ENCODE measurements at regions not wholly inside any gene's neighbourhood (a gene's known extent, or its start where the extent isn't known, plus 50 kb on each side); places are given as distances from the start of the nearest gene placed in this dataset.

DNA sequence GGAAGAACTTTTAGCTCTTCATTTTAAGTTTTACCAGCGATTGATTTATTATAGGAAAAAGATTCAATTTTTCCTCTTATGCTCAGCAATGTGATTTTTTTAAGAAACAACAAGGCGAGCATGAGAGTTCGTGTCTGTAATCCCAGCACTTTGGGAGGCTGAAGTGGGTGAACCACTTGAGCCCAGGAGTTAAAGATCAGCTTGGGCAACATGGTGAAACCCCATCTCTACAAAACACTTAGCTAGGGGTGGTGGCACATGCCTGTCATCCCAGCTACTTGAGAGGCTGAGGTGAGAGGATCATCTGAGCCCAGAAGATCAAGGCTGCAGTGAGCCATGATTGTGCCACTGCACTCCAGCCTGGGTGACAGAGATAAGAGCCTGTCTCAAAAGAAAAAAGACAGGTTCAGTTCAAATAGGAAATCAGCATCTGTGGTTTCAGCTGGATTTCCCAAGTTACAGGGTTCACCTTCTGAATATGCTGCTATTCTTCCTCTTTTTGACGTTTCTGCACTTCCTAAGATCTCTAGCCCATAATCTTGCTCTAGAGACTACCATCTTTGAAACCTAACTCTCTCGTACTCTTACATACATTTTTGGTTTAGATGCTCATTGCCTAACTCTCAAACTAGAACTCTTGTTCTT lies 274.7 kb downstream of the SEC23A start:
- TF ChIP-seq, protein P1, sequence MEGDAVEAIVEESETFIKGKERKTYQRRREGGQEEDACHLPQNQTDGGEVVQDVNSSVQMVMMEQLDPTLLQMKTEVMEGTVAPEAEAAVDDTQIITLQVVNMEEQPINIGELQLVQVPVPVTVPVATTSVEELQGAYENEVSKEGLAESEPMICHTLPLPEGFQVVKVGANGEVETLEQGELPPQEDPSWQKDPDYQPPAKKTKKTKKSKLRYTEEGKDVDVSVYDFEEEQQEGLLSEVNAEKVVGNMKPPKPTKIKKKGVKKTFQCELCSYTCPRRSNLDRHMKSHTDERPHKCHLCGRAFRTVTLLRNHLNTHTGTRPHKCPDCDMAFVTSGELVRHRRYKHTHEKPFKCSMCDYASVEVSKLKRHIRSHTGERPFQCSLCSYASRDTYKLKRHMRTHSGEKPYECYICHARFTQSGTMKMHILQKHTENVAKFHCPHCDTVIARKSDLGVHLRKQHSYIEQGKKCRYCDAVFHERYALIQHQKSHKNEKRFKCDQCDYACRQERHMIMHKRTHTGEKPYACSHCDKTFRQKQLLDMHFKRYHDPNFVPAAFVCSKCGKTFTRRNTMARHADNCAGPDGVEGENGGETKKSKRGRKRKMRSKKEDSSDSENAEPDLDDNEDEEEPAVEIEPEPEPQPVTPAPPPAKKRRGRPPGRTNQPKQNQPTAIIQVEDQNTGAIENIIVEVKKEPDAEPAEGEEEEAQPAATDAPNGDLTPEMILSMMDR (IDR thresholded peaks at IDR 0.05), result no peak
- TF ChIP-seq POLR2A (IDR thresholded peaks at IDR 0.05), result no peak

Data from gastroesophageal sphincter (tissue), 3 donors.